SU-DHL-6 (cell line): ENCODE measurements at regions not wholly inside any gene's neighbourhood (a gene's known extent, or its start where the extent isn't known, plus 50 kb on each side); places are given as distances from the start of the nearest gene placed in this dataset.

Source experiments
- CTCF ChIP-seq: fragments of 200-600 bp; sonication (generic); IDR thresholded peaks from one replicate; pipeline ENCODE4 v1.5.1; 2017; ENCODE audit warnings: antibody characterized with exemption, mild to moderate bottlenecking, low read length, moderate library complexity; ENCODE audit not compliant: insufficient read depth, poor library complexity, severe bottlenecking
- EZH2phosphoT487 ChIP-seq: fragments of 200-600 bp; sonication (generic), shearing (Covaris generic); conservative IDR thresholded peaks from 2 replicates; pipeline ENCODE4 v1.6.1; 2018; ENCODE audit warnings: mild to moderate bottlenecking, antibody characterized with exemption, low read length, moderate library complexity, mixed read lengths

GRCh38 chr2:64210816-64211215, 66.6 kb upstream of the PELI1 start:
- TF ChIP-seq CTCF (no peak), EZH2phosphoT487 (no peak)
